ENCODE measurements at regions not wholly inside any gene's neighbourhood (a gene's known extent, or its start where the extent isn't known, plus 50 kb on each side); places are given as distances from the start of the nearest gene placed in this dataset.
"Not testable (repeated sequence)": the region's sequence is repeated elsewhere in the genome, so short reads cannot be mapped to it uniquely, and the experiment has no call there.

DNA sequence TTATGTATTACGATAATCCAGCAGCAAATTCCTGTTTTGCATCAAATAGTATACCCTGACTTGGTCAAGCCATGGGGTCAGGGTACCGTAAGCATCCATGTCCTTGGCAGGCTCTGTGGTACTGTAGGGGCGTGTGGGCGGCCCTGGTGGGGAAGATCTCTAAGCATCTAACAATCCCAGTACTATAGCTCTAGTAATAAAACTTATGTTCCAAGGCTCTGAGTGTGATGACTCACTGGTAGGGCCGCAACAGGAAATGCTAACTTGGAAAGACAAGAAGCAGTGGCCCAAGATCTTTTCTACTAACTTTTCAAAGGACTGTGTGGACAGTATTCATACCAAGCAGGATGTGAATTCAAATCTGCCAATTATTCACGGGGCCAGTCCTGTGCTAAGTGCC lies 63.8 kb downstream of the CLEC18A start:
- DNase-seq; in situ Hi-C loops (cut with MboI; ENCODE audit: low pct_unique_long_range_greater_than_20kb, low sequenced_read_pairs): not testable (repeated sequence)

DNA sequence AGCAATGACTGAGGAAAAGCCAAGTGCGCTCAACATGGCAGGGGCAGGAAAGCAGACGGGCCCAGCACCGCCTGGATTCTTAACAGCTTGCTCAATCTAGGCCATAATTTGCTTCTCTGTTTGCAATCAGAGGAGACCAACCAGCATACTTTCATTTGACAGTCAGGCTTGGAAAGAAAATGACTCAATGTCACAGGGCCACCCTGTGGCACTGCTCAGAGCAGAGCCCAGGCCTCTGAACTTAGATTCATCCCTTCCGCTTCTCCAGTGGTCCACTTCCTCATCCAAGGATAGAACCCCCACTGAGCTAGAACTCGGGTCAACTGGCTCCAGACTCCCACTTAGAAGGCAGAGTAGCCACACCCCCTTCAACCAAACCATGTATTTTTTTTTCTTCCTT lies 65.6 kb downstream of the CLEC18A start:
- DNase-seq: peak; percentile 1
- in situ Hi-C loops (cut with MboI; ENCODE audit: low pct_unique_long_range_greater_than_20kb, low sequenced_read_pairs): not testable (repeated sequence)

DNA sequence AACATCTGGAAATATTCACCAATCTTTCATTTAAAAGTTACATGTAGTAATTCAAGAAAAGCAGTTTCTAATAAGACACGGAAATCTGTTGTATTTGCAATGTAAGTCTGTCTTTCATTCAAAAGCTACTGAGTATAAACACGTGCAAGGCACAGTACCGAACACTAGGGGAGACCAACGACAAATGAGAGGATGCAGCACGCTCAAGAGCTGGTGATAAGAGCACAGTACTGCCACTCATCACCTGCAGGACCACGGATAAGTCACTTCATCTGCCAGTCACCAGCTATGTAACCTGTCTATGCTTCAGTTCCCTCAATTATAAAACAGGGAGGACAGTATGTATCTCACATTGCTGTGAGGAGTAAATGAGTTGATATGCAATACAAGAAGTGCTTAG lies 67.1 kb downstream of the CLEC18A start:
- in situ Hi-C loops (cut with MboI; ENCODE audit: low pct_unique_long_range_greater_than_20kb, low sequenced_read_pairs): no loop called here
- DNase-seq: peak; percentile 35

DNA sequence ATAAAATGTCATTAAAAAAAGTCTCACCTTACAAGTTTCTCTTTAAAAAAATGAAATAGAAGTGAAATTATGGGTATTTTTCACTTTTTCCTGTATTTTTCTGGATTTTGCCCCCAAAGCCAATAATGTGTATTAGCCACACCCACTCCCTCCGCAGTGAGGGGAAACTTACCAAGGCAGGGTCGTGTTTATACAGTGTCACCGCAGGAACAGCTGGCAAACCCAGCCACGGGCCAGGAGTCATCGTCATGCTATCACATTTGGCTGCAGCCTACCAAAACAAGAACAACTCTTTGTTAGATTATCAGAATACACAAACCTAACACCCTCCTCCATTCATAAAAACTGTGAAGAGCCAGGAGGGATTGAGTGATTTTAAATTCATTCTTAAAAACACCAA lies 72.1 kb downstream of the CLEC18A start:
- DNase-seq; in situ Hi-C loops (cut with MboI; ENCODE audit: low pct_unique_long_range_greater_than_20kb, low sequenced_read_pairs): not testable (repeated sequence)

- DNase-seq; in situ Hi-C loops (cut with MboI; ENCODE audit: low pct_unique_long_range_greater_than_20kb, low sequenced_read_pairs): not testable (repeated sequence)
Observed at GRCh38 chr16:70023956-70024355, 72.8 kb downstream of the CLEC18A start.

DNA sequence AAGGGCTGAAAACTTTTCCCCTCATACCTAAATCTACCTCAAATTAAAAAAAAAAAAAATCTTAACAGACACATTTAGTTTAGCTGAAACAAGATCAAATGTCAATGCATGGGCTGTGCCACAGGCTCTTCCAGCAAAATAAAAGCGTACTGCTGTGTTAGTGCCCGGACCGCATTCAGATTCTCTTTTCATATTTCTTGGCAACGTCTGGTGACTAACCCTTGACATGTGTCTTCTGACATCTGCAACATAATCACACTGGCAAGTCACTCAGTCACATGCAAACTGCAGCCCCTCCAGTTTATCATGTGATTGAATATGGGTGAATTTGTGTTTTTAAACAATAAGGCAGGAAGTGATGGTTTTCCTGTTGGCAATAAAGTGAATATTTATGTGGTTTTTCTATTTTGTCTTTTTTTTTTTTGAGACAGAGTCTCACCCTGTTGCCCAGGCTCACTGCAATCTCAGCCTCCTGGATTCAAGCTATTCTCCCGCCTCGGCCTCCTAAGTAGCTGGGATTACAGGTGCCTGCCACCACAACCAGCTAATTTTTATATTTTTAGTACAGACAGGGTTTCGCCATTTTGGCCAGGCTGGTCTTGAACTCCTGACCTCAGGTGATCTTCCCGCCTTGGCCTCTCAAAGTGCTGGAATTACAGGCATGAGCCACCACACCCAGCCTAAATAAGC lies 75.2 kb downstream of the CLEC18A start:
- peak; percentile 43 for DNase-seq
- in situ Hi-C loops (cut with MboI; ENCODE audit: low pct_unique_long_range_greater_than_20kb, low sequenced_read_pairs): not testable (repeated sequence)

GRCh38 chr16:70032906-70033305 lies 81.2 kb upstream of the PDPR start:
- in situ Hi-C loops (cut with MboI; ENCODE audit: low pct_unique_long_range_greater_than_20kb, low sequenced_read_pairs); DNase-seq: not testable (repeated sequence)

GRCh38 chr16:70037913-70038312 lies 76.2 kb upstream of the PDPR start:
- DNase-seq; in situ Hi-C loops (cut with MboI; ENCODE audit: low pct_unique_long_range_greater_than_20kb, low sequenced_read_pairs): not testable (repeated sequence)

DNA sequence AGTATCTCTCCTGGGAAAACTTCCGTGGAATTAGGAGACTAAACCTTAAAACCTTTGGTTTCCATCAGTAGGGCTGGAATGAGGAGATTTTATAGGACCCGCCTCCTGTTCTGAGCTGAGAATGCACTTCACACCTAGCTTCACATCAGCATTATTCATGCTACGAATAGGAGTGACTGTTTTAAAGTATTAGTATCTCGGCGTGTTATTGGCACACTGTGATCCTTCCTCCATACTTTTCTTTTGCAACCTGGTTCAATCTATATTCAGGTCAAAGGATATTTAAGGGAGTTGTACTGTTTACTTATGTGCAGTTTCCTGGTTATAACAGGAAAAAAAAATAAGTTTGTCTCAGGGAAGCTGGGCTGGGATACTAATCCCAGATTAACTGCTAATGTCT lies 73.6 kb upstream of the PDPR start:
- DNase-seq; in situ Hi-C loops (cut with MboI; ENCODE audit: low pct_unique_long_range_greater_than_20kb, low sequenced_read_pairs): not testable (repeated sequence)

- DNase-seq; in situ Hi-C loops (cut with MboI; ENCODE audit: low pct_unique_long_range_greater_than_20kb, low sequenced_read_pairs): not testable (repeated sequence)
Observed at GRCh38 chr16:70043538-70044067, 70.5 kb upstream of the PDPR start.

DNA sequence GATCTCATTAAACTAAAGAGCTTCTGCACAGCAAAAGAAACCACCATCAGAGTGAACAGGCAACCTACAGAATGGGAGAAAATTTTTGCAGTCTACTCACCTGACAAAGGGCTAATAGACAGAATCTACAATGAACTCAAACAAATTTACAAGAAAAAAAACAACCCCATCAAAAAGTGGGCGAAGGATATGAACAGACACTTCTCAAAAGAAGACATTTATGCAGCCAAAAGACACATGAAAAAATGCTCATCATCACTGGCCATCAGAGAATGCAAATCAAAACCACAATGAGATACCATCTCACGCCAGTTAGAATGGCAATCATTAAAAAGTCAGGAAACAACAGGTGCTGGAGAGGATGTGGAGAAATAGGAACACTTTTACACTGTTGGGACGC lies 67.6 kb upstream of the PDPR start:
- in situ Hi-C loops (cut with MboI; ENCODE audit: low pct_unique_long_range_greater_than_20kb, low sequenced_read_pairs); DNase-seq: not testable (repeated sequence)

- in situ Hi-C loops (cut with MboI; ENCODE audit: low pct_unique_long_range_greater_than_20kb, low sequenced_read_pairs); DNase-seq: not testable (repeated sequence)
Observed at GRCh38 chr16:70048083-70048482, 66.0 kb upstream of the PDPR start.

GRCh38 chr16:70058056-70058455 lies 56.1 kb upstream of the PDPR start:
- in situ Hi-C loops (cut with MboI; ENCODE audit: low pct_unique_long_range_greater_than_20kb, low sequenced_read_pairs): not testable (repeated sequence)

DNA sequence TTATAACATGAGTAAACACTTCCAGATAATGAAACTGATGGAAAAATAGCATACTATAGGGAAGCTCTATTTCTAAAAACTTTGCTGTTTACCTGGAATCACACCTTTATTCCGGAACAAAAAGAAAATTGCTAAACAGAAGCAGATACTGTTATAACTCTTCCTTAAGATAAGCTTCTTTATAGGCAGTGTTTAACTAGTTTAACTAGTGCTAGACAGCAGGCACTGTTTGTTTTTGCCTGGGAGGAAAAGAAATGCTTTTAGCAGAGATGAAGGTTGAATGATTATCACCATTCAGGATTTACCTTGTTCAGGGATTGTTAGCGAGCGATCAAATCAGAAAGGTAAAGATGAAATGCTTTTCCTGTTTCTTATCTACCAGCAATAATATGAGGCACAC lies 54.7 kb upstream of the PDPR start:
- in situ Hi-C loops (cut with MboI; ENCODE audit: low pct_unique_long_range_greater_than_20kb, low sequenced_read_pairs): not testable (repeated sequence)

More at GRCh38 chr16:70058056-70058455, 56.1 kb upstream of the PDPR start:
- DNase-seq: not testable (repeated sequence)

GRCh38 chr16:70060521-70061027 lies 53.6 kb upstream of the PDPR start:
- in situ Hi-C loops (cut with MboI; ENCODE audit: low pct_unique_long_range_greater_than_20kb, low sequenced_read_pairs); DNase-seq: not testable (repeated sequence)

More for the DNA sequence above, 54.7 kb upstream of the PDPR start:
- not testable (repeated sequence) for DNase-seq

GRCh38 chr16:70061671-70062218 lies 52.4 kb upstream of the PDPR start:
- in situ Hi-C loops (cut with MboI; ENCODE audit: low pct_unique_long_range_greater_than_20kb, low sequenced_read_pairs); DNase-seq: not testable (repeated sequence)

- DNase-seq; in situ Hi-C loops (cut with MboI; ENCODE audit: low pct_unique_long_range_greater_than_20kb, low sequenced_read_pairs): not testable (repeated sequence)
Observed at GRCh38 chr16:70062947-70063346, 51.2 kb upstream of the PDPR start.

All from KBM-7 (cell line).